SH-SY5Y (cell line): ENCODE measurements at regions not wholly inside any gene's neighbourhood (a gene's known extent, or its start where the extent isn't known, plus 50 kb on each side); places are given as distances from the start of the nearest gene placed in this dataset.

Experiments
- GATA2 ChIP-seq: IDR thresholded peaks from 2 replicates; pipeline ENCODE4 v1.6.1; 2011; ENCODE audit warnings: mild to moderate bottlenecking, low read depth, low read length
- GATA3 ChIP-seq: IDR thresholded peaks from 2 replicates; pipeline ENCODE4 v1.6.1; 2011; ENCODE audit warnings: low read depth, mild to moderate bottlenecking, low read length, moderate library complexity

GRCh38 chr22:44620841-44621257 is 81.2 kb upstream of the PRR5 start:
- TF ChIP-seq GATA2 (no peak), GATA3 (no peak)
